ENCODE measurements at regions not wholly inside any gene's neighbourhood (a gene's known extent, or its start where the extent isn't known, plus 50 kb on each side); places are given as distances from the start of the nearest gene placed in this dataset.

GRCh38 chr15:70242951-70243685 is 145.4 kb upstream of the TLE3 start:
- no peak for TF ChIP-seq CTCF (conservative IDR thresholded peaks at IDR 0.05; ENCODE audit: low read depth, low read length)
- no peak for DNase-seq (ENCODE audit: low read depth)
- no peak overlapping the region for H3K4me3 ChIP-seq (ENCODE audit: low read depth, low read length)

- no peak for TF ChIP-seq CTCF (conservative IDR thresholded peaks at IDR 0.05; ENCODE audit: low read depth, low read length)
Observed at GRCh38 chr15:70241561-70242320, 144.0 kb upstream of the TLE3 start.

GRCh38 chr15:70240820-70241430 is 143.2 kb upstream of the TLE3 start:
- no peak for TF ChIP-seq CTCF (conservative IDR thresholded peaks at IDR 0.05; ENCODE audit: low read depth, low read length)
- no peak for DNase-seq (ENCODE audit: low read depth)
- H3K4me3 ChIP-seq (ENCODE audit: low read depth, low read length) = no peak overlapping the region

More at GRCh38 chr15:70241561-70242320, 144.0 kb upstream of the TLE3 start:
- no peak for DNase-seq (ENCODE audit: low read depth)
- H3K4me3 ChIP-seq (ENCODE audit: low read depth, low read length) = no peak overlapping the region

- DNase-seq (ENCODE audit: low read depth) = no peak
- no peak overlapping the region for H3K4me3 ChIP-seq (ENCODE audit: low read depth, low read length)
- TF ChIP-seq CTCF (conservative IDR thresholded peaks at IDR 0.05; ENCODE audit: low read depth, low read length) = no peak
Observed at GRCh38 chr15:70240082-70240481, 142.4 kb upstream of the TLE3 start.

GRCh38 chr15:70238917-70239316 is 141.2 kb upstream of the TLE3 start:
- H3K4me3 ChIP-seq (ENCODE audit: low read depth, low read length) = no peak overlapping the region
- no peak for TF ChIP-seq CTCF (conservative IDR thresholded peaks at IDR 0.05; ENCODE audit: low read depth, low read length)
- DNase-seq (ENCODE audit: low read depth) = no peak

GRCh38 chr15:70237626-70238025 is 139.9 kb upstream of the TLE3 start:
- TF ChIP-seq CTCF (conservative IDR thresholded peaks at IDR 0.05; ENCODE audit: low read depth, low read length) = no peak
- no peak overlapping the region for H3K4me3 ChIP-seq (ENCODE audit: low read depth, low read length)
- DNase-seq (ENCODE audit: low read depth) = no peak
